CD4-positive, alpha-beta T cell (primary cell): ENCODE measurements at regions not wholly inside any gene's neighbourhood (a gene's known extent, or its start where the extent isn't known, plus 50 kb on each side); places are given as distances from the start of the nearest gene placed in this dataset.
"Not testable (repeated sequence)": the region's sequence is repeated elsewhere in the genome, so short reads cannot be mapped to it uniquely, and the experiment has no call there.

Source experiments
- ATAC-seq: fragments of 200-7000 bp; cut with Tn5 transposase; one replicate; pipeline ENCODE4 v1.10.0; 2022; ENCODE audit warnings: mild to moderate bottlenecking; ENCODE audit not compliant: poor library complexity
- CTCF ChIA-PET: fragments of 350-600 bp; sonication (Branson Sonifier 250); formaldehyde crosslinking; loops from one replicate; lab custom pipeline; 2021; ENCODE audit warnings: antibody characterized with exemption, inconsistent platforms; lab: Charles Lee
- POLR2A ChIA-PET: fragments of 350-600 bp; sonication (Branson Sonifier 250); formaldehyde crosslinking; loops from one replicate; lab custom pipeline; 2021; ENCODE audit warnings: antibody characterized with exemption, inconsistent platforms; lab: Charles Lee
- DNase-seq, 14 experiments: peaks; one replicate each; pipeline ENCODE4 v3.0.0-alpha.2; 2013 to 2020; ENCODE audit warnings: mixed read lengths in 2 of 14
- H3K27ac ChIP-seq, 2 donors: one replicate each; pipeline versions ENCODE4 v1.5.1 to v1.7.0; 2013; ENCODE audit warnings: low read length in 2 of 2, low read depth in 1 of 2, mild to moderate bottlenecking in 1 of 2
- H3K27me3 ChIP-seq, 2 experiments: 1 replicate in 1 of 2; 2 replicates in 1 of 2; pipeline versions ENCODE4 v1.6.1 to v1.7.0; 2013; ENCODE audit warnings: low read length in 2 of 2, control low read depth in 1 of 2, mild to moderate bottlenecking in 1 of 2, moderate library complexity in 1 of 2; ENCODE audit not compliant: insufficient read depth in 2 of 2, control insufficient read depth in 1 of 2
- H3K36me3 ChIP-seq: one replicate; pipeline ENCODE4 v1.6.1; 2013; ENCODE audit warnings: low read length, control low read depth; ENCODE audit not compliant: insufficient read depth
- H3K4me1 ChIP-seq: one replicate; pipeline ENCODE4 v1.6.1; 2013; ENCODE audit warnings: low read length, control low read depth; ENCODE audit not compliant: insufficient read depth
- H3K4me3 ChIP-seq: one replicate; pipeline ENCODE4 v1.5.1; 2013; ENCODE audit warnings: mild to moderate bottlenecking, low read length, moderate library complexity
- H3K9me3 ChIP-seq, 2 experiments: 1 replicate in 1 of 2; 2 replicates in 1 of 2; pipeline versions ENCODE4 v1.6.1 to v1.7.0; 2013; ENCODE audit warnings: low read length in 2 of 2, mild to moderate bottlenecking in 2 of 2, control low read depth in 1 of 2, moderate library complexity in 1 of 2; ENCODE audit not compliant: control insufficient read depth in 1 of 2, insufficient read depth in 1 of 2
- H3K27ac Mint-ChIP-seq: one replicate; pipeline ENCODE4 v1.8.0; 2020; ENCODE audit warnings: mixed read lengths
- H3K27me3 Mint-ChIP-seq: one replicate; pipeline ENCODE4 v1.8.0; 2021; ENCODE audit warnings: mixed read lengths
- H3K36me3 Mint-ChIP-seq: one replicate; pipeline ENCODE4 v1.8.0; 2021; ENCODE audit warnings: low read depth, mixed read lengths
- H3K4me1 Mint-ChIP-seq: one replicate; pipeline ENCODE4 v1.8.0; 2021; ENCODE audit warnings: low read depth, mixed read lengths
- H3K4me3 Mint-ChIP-seq: one replicate; pipeline ENCODE4 v1.8.0; 2020; ENCODE audit warnings: mild to moderate bottlenecking, mixed read lengths
- H3K9me3 Mint-ChIP-seq: one replicate; pipeline ENCODE4 v1.8.0; 2020; ENCODE audit warnings: mixed read lengths
- CTCF ChIP-seq: fragments of 200-600 bp; IDR thresholded peaks from one replicate; pipeline ENCODE4 v1.8.0; 2022; ENCODE audit warnings: antibody characterized with exemption, mild to moderate bottlenecking
- intact Hi-C, 2 experiments: fragments of 100-400 bp; cut with DNase I in 1 of 2; cut with micrococcal nuclease in 1 of 2; formaldehyde crosslinking; loops; one replicate each; pipeline versions ENCODE4 v1.15.1 to v1.9.0; 2023 to 2025; cut with DNase I, micrococcal nuclease

- Mint-ChIP-seq H3K4me1 (no peaks in the 10 kb centered on the region), H3K36me3 (no peaks in the 10 kb centered on the region), H3K27me3 (peaks cover 4% of the 10 kb centered on the region), H3K27ac (no peak overlapping the region), H3K9me3 (no peaks in the 10 kb centered on the region), H3K4me3 (no peak overlapping the region)
- no peak for DNase-seq
- no peak for ATAC-seq
- ChIA-PET CTCF (interaction anchor here (1.1 kb wide), 1 partner anchor 18 kb away, joined by 3 read pairs; no protein-coding TSS in a partner anchor), POLR2A (no interaction called here)
- no peaks in the 10 kb centered on the region for H3K4me1 ChIP-seq
- no peak for TF ChIP-seq CTCF
- no peak overlapping the region for H3K27ac ChIP-seq
- H3K4me3 ChIP-seq: no peak overlapping the region
- no peaks in the 10 kb centered on the region for H3K36me3 ChIP-seq
- intact Hi-C loops: no loop called here
- H3K27me3 ChIP-seq: no peaks in the 10 kb centered on the region
- H3K9me3 ChIP-seq: no peaks in the 10 kb centered on the region
These were observed 66.1 kb upstream of the LRPPRC start for GRCh38 chr2:44061876-44062275.

- intact Hi-C loops: no loop called here
- no peaks in the 10 kb centered on the region for H3K4me1 ChIP-seq
- no peaks in the 10 kb centered on the region for H3K27me3 ChIP-seq
- H3K36me3 ChIP-seq: no peaks in the 10 kb centered on the region
- Mint-ChIP-seq H3K36me3 (no peaks in the 10 kb centered on the region), H3K9me3 (no peaks in the 10 kb centered on the region), H3K27me3 (peaks cover 4% of the 10 kb centered on the region), H3K4me1 (no peaks in the 10 kb centered on the region), H3K27ac (no peak overlapping the region), H3K4me3 (no peak overlapping the region)
- no peak for TF ChIP-seq CTCF
- POLR2A ChIA-PET: no interaction called here
- no peak overlapping the region for H3K4me3 ChIP-seq
- ATAC-seq (no peak), DNase-seq (no peak)
- CTCF ChIA-PET: interaction anchor here (1.1 kb wide), 1 partner anchor 19 kb away, joined by 3 read pairs; no protein-coding TSS in a partner anchor
- H3K27ac ChIP-seq: no peak overlapping the region
- peaks cover 0 to 5% of the 10 kb centered on the region in 2 experiments for H3K9me3 ChIP-seq
These were observed 67.2 kb upstream of the LRPPRC start for GRCh38 chr2:44063033-44063432.

GRCh38 chr2:44064281-44064680 lies 68.5 kb upstream of the LRPPRC start:
- H3K4me1 Mint-ChIP-seq, DNase-seq, H3K4me3 ChIP-seq, H3K9me3 ChIP-seq, ATAC-seq, H3K27ac Mint-ChIP-seq, intact Hi-C loops, POLR2A ChIA-PET, H3K36me3 Mint-ChIP-seq, H3K27ac ChIP-seq, H3K9me3 Mint-ChIP-seq, H3K27me3 Mint-ChIP-seq, H3K27me3 ChIP-seq, H3K4me1 ChIP-seq, H3K4me3 Mint-ChIP-seq, H3K36me3 ChIP-seq: not testable (repeated sequence)
- CTCF ChIA-PET: interaction anchor here (1.7 kb wide), 1 partner anchor 20 kb away, joined by 3 read pairs; no protein-coding TSS in a partner anchor

- H3K4me3 ChIP-seq, H3K27me3 ChIP-seq, ATAC-seq, H3K9me3 ChIP-seq, POLR2A ChIA-PET, intact Hi-C loops, H3K27ac ChIP-seq, H3K27me3 Mint-ChIP-seq, DNase-seq, H3K4me1 ChIP-seq, H3K36me3 Mint-ChIP-seq, H3K36me3 ChIP-seq, H3K4me1 Mint-ChIP-seq, CTCF ChIA-PET, H3K27ac Mint-ChIP-seq, H3K4me3 Mint-ChIP-seq, H3K9me3 Mint-ChIP-seq: not testable (repeated sequence)
These were observed 71.4 kb upstream of the LRPPRC start for GRCh38 chr2:44067012-44067790.

- H3K27ac ChIP-seq, H3K36me3 Mint-ChIP-seq, H3K4me3 Mint-ChIP-seq, H3K36me3 ChIP-seq, H3K4me1 Mint-ChIP-seq, H3K27ac Mint-ChIP-seq, DNase-seq, H3K27me3 ChIP-seq, CTCF ChIA-PET, H3K9me3 Mint-ChIP-seq, H3K27me3 Mint-ChIP-seq, intact Hi-C loops, ATAC-seq, H3K4me1 ChIP-seq, H3K9me3 ChIP-seq, H3K4me3 ChIP-seq, POLR2A ChIA-PET: not testable (repeated sequence)
These were observed 72.0 kb upstream of the LRPPRC start for GRCh38 chr2:44067791-44068181.
